ENCODE measurements at regions not wholly inside any gene's neighbourhood (a gene's known extent, or its start where the extent isn't known, plus 50 kb on each side); places are given as distances from the start of the nearest gene placed in this dataset.

GRCh38 chr7:17212188-17212587 lies 86.3 kb upstream of the AHR start:
- Histone ChIP-seq H3K9me2 (ENCODE audit: low read depth, low read length) (no peaks in the 10 kb centered on the region), H3K79me2 (ENCODE audit: insufficient read depth, low read length) (no peaks in the 10 kb centered on the region), H3K27me3 (ENCODE audit: insufficient read depth, low read length) (no peaks in the 10 kb centered on the region), H3K4me3 (ENCODE audit: low read depth, low read length, poor library complexity, severe bottlenecking) (no peak overlapping the region), H3K9ac (ENCODE audit: low read length) (no peak overlapping the region), H3K36me3 (ENCODE audit: insufficient read depth, low read length) (no peaks in the 10 kb centered on the region), H3K4me1 (ENCODE audit: insufficient read depth, low read length, severe bottlenecking) (no peaks in the 10 kb centered on the region), H2AFZ (ENCODE audit: low read length) (no peak overlapping the region), H3K27ac (ENCODE audit: low read depth, low read length, poor library complexity, severe bottlenecking) (no peak overlapping the region), H4K20me1 (ENCODE audit: insufficient read depth, low read length) (no peaks in the 10 kb centered on the region), H3K9me3 (ENCODE audit: low read length) (no peaks in the 10 kb centered on the region), H3K4me2 (ENCODE audit: low read length) (no peak overlapping the region), H3F3A (ENCODE audit: insufficient read depth, low read length) (no peaks in the 10 kb centered on the region)
- TF ChIP-seq, protein P1, sequence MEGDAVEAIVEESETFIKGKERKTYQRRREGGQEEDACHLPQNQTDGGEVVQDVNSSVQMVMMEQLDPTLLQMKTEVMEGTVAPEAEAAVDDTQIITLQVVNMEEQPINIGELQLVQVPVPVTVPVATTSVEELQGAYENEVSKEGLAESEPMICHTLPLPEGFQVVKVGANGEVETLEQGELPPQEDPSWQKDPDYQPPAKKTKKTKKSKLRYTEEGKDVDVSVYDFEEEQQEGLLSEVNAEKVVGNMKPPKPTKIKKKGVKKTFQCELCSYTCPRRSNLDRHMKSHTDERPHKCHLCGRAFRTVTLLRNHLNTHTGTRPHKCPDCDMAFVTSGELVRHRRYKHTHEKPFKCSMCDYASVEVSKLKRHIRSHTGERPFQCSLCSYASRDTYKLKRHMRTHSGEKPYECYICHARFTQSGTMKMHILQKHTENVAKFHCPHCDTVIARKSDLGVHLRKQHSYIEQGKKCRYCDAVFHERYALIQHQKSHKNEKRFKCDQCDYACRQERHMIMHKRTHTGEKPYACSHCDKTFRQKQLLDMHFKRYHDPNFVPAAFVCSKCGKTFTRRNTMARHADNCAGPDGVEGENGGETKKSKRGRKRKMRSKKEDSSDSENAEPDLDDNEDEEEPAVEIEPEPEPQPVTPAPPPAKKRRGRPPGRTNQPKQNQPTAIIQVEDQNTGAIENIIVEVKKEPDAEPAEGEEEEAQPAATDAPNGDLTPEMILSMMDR (IDR thresholded peaks at IDR 0.05; ENCODE audit: low read length), result no peak
- TF ChIP-seq EZH2 (IDR thresholded peaks at IDR 0.05; ENCODE audit: borderline replicate concordance, low read length), result no peak

GRCh38 chr7:17227766-17228490 lies 70.5 kb upstream of the AHR start:
- H2AFZ ChIP-seq (ENCODE audit: low read length), result no peak overlapping the region
- no peaks in the 10 kb centered on the region for H3F3A ChIP-seq (ENCODE audit: insufficient read depth, low read length)
- no peaks in the 10 kb centered on the region for H3K9me2 ChIP-seq (ENCODE audit: low read depth, low read length)
- H3K9ac ChIP-seq (ENCODE audit: low read length), result no peak overlapping the region
- no peaks in the 10 kb centered on the region for H3K79me2 ChIP-seq (ENCODE audit: insufficient read depth, low read length)
- H3K4me2 ChIP-seq (ENCODE audit: low read length), result no peak overlapping the region
- H3K4me1 ChIP-seq (ENCODE audit: insufficient read depth, low read length, severe bottlenecking), result no peaks in the 10 kb centered on the region
- no peaks in the 10 kb centered on the region for H3K27me3 ChIP-seq (ENCODE audit: insufficient read depth, low read length)
- no peak overlapping the region for H3K4me3 ChIP-seq (ENCODE audit: low read depth, low read length, poor library complexity, severe bottlenecking)
- no peak overlapping the region for H3K27ac ChIP-seq (ENCODE audit: low read depth, low read length, poor library complexity, severe bottlenecking)
- H3K36me3 ChIP-seq (ENCODE audit: insufficient read depth, low read length), result no peaks in the 10 kb centered on the region
- TF ChIP-seq, protein P1 (IDR thresholded peaks at IDR 0.05; ENCODE audit: low read length), result no peak
- TF ChIP-seq EZH2 (IDR thresholded peaks at IDR 0.05; ENCODE audit: borderline replicate concordance, low read length), result no peak
- no peaks in the 10 kb centered on the region for H4K20me1 ChIP-seq (ENCODE audit: insufficient read depth, low read length)
- no peaks in the 10 kb centered on the region for H3K9me3 ChIP-seq (ENCODE audit: low read length)

GRCh38 chr7:17229228-17229627 lies 69.2 kb upstream of the AHR start:
- Histone ChIP-seq H3K27ac (ENCODE audit: low read depth, low read length, poor library complexity, severe bottlenecking) (no peak overlapping the region), H3K9me2 (ENCODE audit: low read depth, low read length) (no peaks in the 10 kb centered on the region), H3K27me3 (ENCODE audit: insufficient read depth, low read length) (no peaks in the 10 kb centered on the region), H4K20me1 (ENCODE audit: insufficient read depth, low read length) (no peaks in the 10 kb centered on the region), H3K9ac (ENCODE audit: low read length) (no peak overlapping the region), H3K9me3 (ENCODE audit: low read length) (no peaks in the 10 kb centered on the region), H3F3A (ENCODE audit: insufficient read depth, low read length) (no peaks in the 10 kb centered on the region), H3K4me2 (ENCODE audit: low read length) (no peak overlapping the region), H3K36me3 (ENCODE audit: insufficient read depth, low read length) (no peaks in the 10 kb centered on the region), H2AFZ (ENCODE audit: low read length) (no peak overlapping the region), H3K79me2 (ENCODE audit: insufficient read depth, low read length) (no peaks in the 10 kb centered on the region), H3K4me3 (ENCODE audit: low read depth, low read length, poor library complexity, severe bottlenecking) (no peak overlapping the region), H3K4me1 (ENCODE audit: insufficient read depth, low read length, severe bottlenecking) (peaks cover 2% of the 10 kb centered on the region)
- TF ChIP-seq, protein P1 (IDR thresholded peaks at IDR 0.05; ENCODE audit: low read length), result no peak
- no peak for TF ChIP-seq EZH2 (IDR thresholded peaks at IDR 0.05; ENCODE audit: borderline replicate concordance, low read length)
